NCI-H146 (cell line): ENCODE measurements at regions not wholly inside any gene's neighbourhood (a gene's known extent, or its start where the extent isn't known, plus 50 kb on each side); places are given as distances from the start of the nearest gene placed in this dataset.

ENCODE experiments used
- DNase-seq: peaks from one replicate; lab custom pipeline; 2025; lab: John Stamatoyannopoulos, UW

- DNase-seq, result no peak
Observed at GRCh38 chr2:237271698-237272652, 142.0 kb downstream of the COL6A3 start.
